ENCODE measurements at regions not wholly inside any gene's neighbourhood (a gene's known extent, or its start where the extent isn't known, plus 50 kb on each side); places are given as distances from the start of the nearest gene placed in this dataset.

GRCh38 chr17:427891-428290 is 75.3 kb upstream of the RPH3AL start:
- TF ChIP-seq TAF1 (IDR thresholded peaks at IDR 0.05; ENCODE audit: borderline replicate concordance, low read depth, low read length) (no peak), POLR2A (IDR thresholded peaks at IDR 0.05; ENCODE audit: low read depth, low read length) (no peak), POLR2AphosphoS5 (IDR thresholded peaks at IDR 0.05; ENCODE audit: low read depth, low read length) (no peak)
